Stimulated activated naive CD8-positive, alpha-beta T cell treated with anti-CD3 and anti-CD28 coated beads, Interleukin-15, Interleukin-2, amounts not matched to agents 100 ng/mL and 50 ng/mL, for 24 hours (primary cell): ENCODE measurements at regions not wholly inside any gene's neighbourhood (a gene's known extent, or its start where the extent isn't known, plus 50 kb on each side); places are given as distances from the start of the nearest gene placed in this dataset.

Source experiments
- H3K27ac Mint-ChIP-seq: one replicate; pipeline ENCODE4 v1.8.0; 2021; ENCODE audit warnings: mild to moderate bottlenecking, mixed read lengths
- H3K27me3 Mint-ChIP-seq: one replicate; pipeline ENCODE4 v1.8.0; 2021; ENCODE audit warnings: mixed read lengths
- H3K36me3 Mint-ChIP-seq: one replicate; pipeline ENCODE4 v1.8.0; 2021; ENCODE audit warnings: low read depth, mixed read lengths
- H3K4me1 Mint-ChIP-seq: one replicate; pipeline ENCODE4 v1.8.0; 2021; ENCODE audit warnings: low read depth, mixed read lengths
- H3K4me3 Mint-ChIP-seq: one replicate; pipeline ENCODE4 v1.8.0; 2021; ENCODE audit warnings: mild to moderate bottlenecking, mixed read lengths
- H3K9me3 Mint-ChIP-seq: one replicate; pipeline ENCODE4 v1.8.0; 2021; ENCODE audit warnings: mixed read lengths

GRCh38 chr10:61356354-61356753, 96.8 kb downstream of the TMEM26 start:
- H3K27ac Mint-ChIP-seq = no peak overlapping the region
- H3K4me1 Mint-ChIP-seq = no peaks in the 10 kb centered on the region
- H3K9me3 Mint-ChIP-seq = no peaks in the 10 kb centered on the region
- no peaks in the 10 kb centered on the region for H3K36me3 Mint-ChIP-seq
- no peak overlapping the region for H3K4me3 Mint-ChIP-seq
- no peaks in the 10 kb centered on the region for H3K27me3 Mint-ChIP-seq

GRCh38 chr10:61355211-61355610, 98.0 kb downstream of the TMEM26 start:
- H3K36me3 Mint-ChIP-seq = no peaks in the 10 kb centered on the region
- no peak overlapping the region for H3K27ac Mint-ChIP-seq
- H3K27me3 Mint-ChIP-seq = no peaks in the 10 kb centered on the region
- H3K9me3 Mint-ChIP-seq = no peaks in the 10 kb centered on the region
- no peaks in the 10 kb centered on the region for H3K4me1 Mint-ChIP-seq
- no peak overlapping the region for H3K4me3 Mint-ChIP-seq

GRCh38 chr10:61354401-61354975, 98.7 kb downstream of the TMEM26 start:
- H3K9me3 Mint-ChIP-seq = no peaks in the 10 kb centered on the region
- no peak overlapping the region for H3K27ac Mint-ChIP-seq
- H3K4me1 Mint-ChIP-seq = no peaks in the 10 kb centered on the region
- no peak overlapping the region for H3K4me3 Mint-ChIP-seq
- H3K36me3 Mint-ChIP-seq = no peaks in the 10 kb centered on the region
- no peaks in the 10 kb centered on the region for H3K27me3 Mint-ChIP-seq

- Mint-ChIP-seq H3K9me3 (no peaks in the 10 kb centered on the region), H3K27ac (no peak overlapping the region), H3K36me3 (no peaks in the 10 kb centered on the region)
Measured at GRCh38 chr10:61350794-61351193, 102.4 kb downstream of the TMEM26 start.

GRCh38 chr10:61350068-61350467, 103.1 kb downstream of the TMEM26 start:
- no peaks in the 10 kb centered on the region for H3K27me3 Mint-ChIP-seq
- no peaks in the 10 kb centered on the region for H3K4me1 Mint-ChIP-seq
- no peaks in the 10 kb centered on the region for H3K9me3 Mint-ChIP-seq
- no peak overlapping the region for H3K4me3 Mint-ChIP-seq
- H3K27ac Mint-ChIP-seq = no peak overlapping the region
- no peaks in the 10 kb centered on the region for H3K36me3 Mint-ChIP-seq

More at GRCh38 chr10:61350794-61351193, 102.4 kb downstream of the TMEM26 start:
- H3K4me1 Mint-ChIP-seq = no peaks in the 10 kb centered on the region
- no peak overlapping the region for H3K4me3 Mint-ChIP-seq
- H3K27me3 Mint-ChIP-seq = no peaks in the 10 kb centered on the region

- Mint-ChIP-seq H3K27ac (no peak overlapping the region), H3K27me3 (no peaks in the 10 kb centered on the region), H3K4me1 (peaks cover 8% of the 10 kb centered on the region), H3K4me3 (no peak overlapping the region), H3K36me3 (no peaks in the 10 kb centered on the region), H3K9me3 (no peaks in the 10 kb centered on the region)
Measured at GRCh38 chr10:61346796-61347413, 106.3 kb downstream of the TMEM26 start.

- Mint-ChIP-seq H3K36me3 (no peaks in the 10 kb centered on the region), H3K27ac (no peak overlapping the region), H3K4me1 (peaks cover 8% of the 10 kb centered on the region), H3K9me3 (no peaks in the 10 kb centered on the region), H3K4me3 (no peak overlapping the region), H3K27me3 (no peaks in the 10 kb centered on the region)
Measured at GRCh38 chr10:61343796-61344195, 109.4 kb downstream of the TMEM26 start.

- Mint-ChIP-seq H3K27me3 (no peaks in the 10 kb centered on the region), H3K4me1 (peaks cover 8% of the 10 kb centered on the region), H3K27ac (no peak overlapping the region), H3K9me3 (no peaks in the 10 kb centered on the region), H3K36me3 (no peaks in the 10 kb centered on the region), H3K4me3 (no peak overlapping the region)
Measured at GRCh38 chr10:61342858-61343572, 110.2 kb downstream of the TMEM26 start.

GRCh38 chr10:61341008-61341407, 112.2 kb downstream of the TMEM26 start:
- Mint-ChIP-seq H3K9me3 (no peaks in the 10 kb centered on the region), H3K27ac (no peak overlapping the region), H3K4me1 (peaks cover 8% of the 10 kb centered on the region), H3K4me3 (no peak overlapping the region), H3K27me3 (no peaks in the 10 kb centered on the region), H3K36me3 (no peaks in the 10 kb centered on the region)

GRCh38 chr10:61338146-61338545, 115.0 kb downstream of the TMEM26 start:
- Mint-ChIP-seq H3K27ac (no peak overlapping the region), H3K36me3 (no peaks in the 10 kb centered on the region), H3K4me1 (peaks cover 8% of the 10 kb centered on the region), H3K4me3 (no peak overlapping the region), H3K27me3 (no peaks in the 10 kb centered on the region), H3K9me3 (no peaks in the 10 kb centered on the region)

- H3K4me3 Mint-ChIP-seq = no peak overlapping the region
- H3K36me3 Mint-ChIP-seq = no peaks in the 10 kb centered on the region
- H3K9me3 Mint-ChIP-seq = no peaks in the 10 kb centered on the region
- H3K4me1 Mint-ChIP-seq = peaks cover 5% of the 10 kb centered on the region
- no peak overlapping the region for H3K27ac Mint-ChIP-seq
- no peaks in the 10 kb centered on the region for H3K27me3 Mint-ChIP-seq
Measured at GRCh38 chr10:61337741-61338140, 115.4 kb downstream of the TMEM26 start.

- no peaks in the 10 kb centered on the region for H3K36me3 Mint-ChIP-seq
- H3K9me3 Mint-ChIP-seq = no peaks in the 10 kb centered on the region
- H3K27me3 Mint-ChIP-seq = no peaks in the 10 kb centered on the region
- H3K4me3 Mint-ChIP-seq = no peak overlapping the region
- H3K4me1 Mint-ChIP-seq = no peaks in the 10 kb centered on the region
- no peak overlapping the region for H3K27ac Mint-ChIP-seq
Measured at GRCh38 chr10:61336831-61337230, 116.3 kb downstream of the TMEM26 start.

- Mint-ChIP-seq H3K36me3 (no peaks in the 10 kb centered on the region), H3K9me3 (peaks cover 4% of the 10 kb centered on the region), H3K27ac (no peak overlapping the region), H3K4me1 (no peaks in the 10 kb centered on the region), H3K27me3 (no peaks in the 10 kb centered on the region), H3K4me3 (no peak overlapping the region)
Measured at GRCh38 chr10:61335359-61335758, 117.8 kb downstream of the TMEM26 start.

- no peak overlapping the region for H3K4me3 Mint-ChIP-seq
- H3K27me3 Mint-ChIP-seq = no peaks in the 10 kb centered on the region
- H3K4me1 Mint-ChIP-seq = no peaks in the 10 kb centered on the region
- no peak overlapping the region for H3K27ac Mint-ChIP-seq
- H3K36me3 Mint-ChIP-seq = no peaks in the 10 kb centered on the region
- peaks cover 18% of the 10 kb centered on the region for H3K9me3 Mint-ChIP-seq
Measured at GRCh38 chr10:61332581-61332980, 120.6 kb downstream of the TMEM26 start.

- H3K27me3 Mint-ChIP-seq = no peaks in the 10 kb centered on the region
- H3K4me1 Mint-ChIP-seq = no peaks in the 10 kb centered on the region
- H3K9me3 Mint-ChIP-seq = peaks cover 18% of the 10 kb centered on the region
- no peak overlapping the region for H3K27ac Mint-ChIP-seq
- H3K4me3 Mint-ChIP-seq = no peak overlapping the region
- no peaks in the 10 kb centered on the region for H3K36me3 Mint-ChIP-seq
Measured at GRCh38 chr10:61330669-61331068, 122.5 kb downstream of the TMEM26 start.
